SK-N-SH (cell line): ENCODE measurements at regions not wholly inside any gene's neighbourhood (a gene's known extent, or its start where the extent isn't known, plus 50 kb on each side); places are given as distances from the start of the nearest gene placed in this dataset.

ENCODE experiments used
- CTCF ChIA-PET: fragments of 300-600, 350-600 bp; formaldehyde crosslinking; extraction: SDS; loops from one replicate; lab custom pipeline; 2021; lab: Yijun Ruan, JAX
- POLR2A ChIA-PET: fragments of 350-600 bp; sonication (Branson Sonifier 250); formaldehyde crosslinking; extraction: SDS; loops from one replicate; lab custom pipeline; 2020; ENCODE audit warnings: antibody characterized with exemption, inconsistent platforms; lab: Yijun Ruan, JAX
- DNase-seq: peaks from one replicate; pipeline ENCODE4 v3.0.0; 2012
- H2AFZ ChIP-seq: fragments of 200-600 bp; sonication (generic); 2 replicates; pipeline ENCODE4 v1.8.1; 2016; ENCODE audit warnings: antibody characterized with exemption, mild to moderate bottlenecking, low read depth
- H3F3A ChIP-seq: fragments of 200-600 bp; sonication (generic); replicated peaks from 2 replicates; pipeline ENCODE3; 2016; ENCODE audit warnings: antibody characterized with exemption, mild to moderate bottlenecking; ENCODE audit not compliant: insufficient read depth
- H3K27ac ChIP-seq, 2 experiments: fragments of 200-500 bp in 1 of 2; fragments of 200-600 bp in 1 of 2; sonication (Bioruptor generic) in 1 of 2; sonication (generic), shearing (Covaris generic) in 1 of 2; 2 replicates each; pipeline versions ENCODE4 v1.5.1 to v1.6.1; 2014 to 2016; ENCODE audit warnings: low read depth in 2 of 2, inconsistent platforms in 1 of 2, low read length in 1 of 2, mild to moderate bottlenecking in 1 of 2, mixed read lengths in 1 of 2
- H3K27me3 ChIP-seq: fragments of 200-600 bp; sonication (generic), shearing (Covaris generic); 2 replicates; pipeline ENCODE4 v1.6.1; 2016; ENCODE audit warnings: mixed run types; ENCODE audit not compliant: insufficient read depth
- H3K36me3 ChIP-seq, 2 experiments: fragments of 200-500 bp in 1 of 2; fragments of 200-600 bp in 1 of 2; sonication (Bioruptor generic) in 1 of 2; sonication (generic) in 1 of 2; replicated peaks in 1 of 2; 2 replicates each; pipeline versions ENCODE3 to v1.5.1; 2014 to 2016; ENCODE audit warnings: low read length in 1 of 2, mild to moderate bottlenecking in 1 of 2; ENCODE audit not compliant: insufficient read depth in 2 of 2, control insufficient read depth in 1 of 2
- H3K4me1 ChIP-seq, 2 experiments: fragments of 200-500 bp in 1 of 2; fragments of 200-600 bp in 1 of 2; sonication (Bioruptor generic) in 1 of 2; sonication (generic), shearing (Covaris generic) in 1 of 2; 2 replicates each; pipeline versions ENCODE4 v1.5.1 to v1.6.1; 2014 to 2016; ENCODE audit warnings: low read depth in 1 of 2, low read length in 1 of 2, mixed run types in 1 of 2; ENCODE audit not compliant: insufficient read depth in 2 of 2, control insufficient read depth in 1 of 2
- H3K4me2 ChIP-seq: fragments of 200-600 bp; sonication (generic), shearing (Covaris generic); 2 replicates; pipeline ENCODE4 v1.6.1; 2017; ENCODE audit warnings: mixed run types
- H3K4me3 ChIP-seq, 2 experiments: fragments of 200-500 bp in 1 of 2; fragments of 200-600 bp in 1 of 2; sonication (Bioruptor generic) in 1 of 2; sonication (generic), shearing (Covaris generic) in 1 of 2; 2 replicates each; pipeline versions ENCODE4 v1.5.1 to v1.8.1; 2014 to 2016; ENCODE audit warnings: low read depth in 2 of 2, inconsistent platforms in 1 of 2, low read length in 1 of 2, mild to moderate bottlenecking in 1 of 2, mixed read lengths in 1 of 2, moderate library complexity in 1 of 2
- H3K79me2 ChIP-seq: fragments of 200-600 bp; sonication (generic); 2 replicates; pipeline ENCODE4 v1.8.1; 2017; ENCODE audit warnings: mild to moderate bottlenecking; ENCODE audit not compliant: insufficient read depth
- H3K9ac ChIP-seq: fragments of 200-600 bp; sonication (generic); 2 replicates; pipeline ENCODE4 v1.6.1; 2017; ENCODE audit warnings: mixed run types
- H3K9me2 ChIP-seq: fragments of 200-600 bp; sonication (generic); 2 replicates; pipeline ENCODE4 v1.6.1; 2017; ENCODE audit warnings: mixed run types
- H3K9me3 ChIP-seq: fragments of 200-600 bp; sonication (generic); 2 replicates; pipeline ENCODE4 v1.6.1; 2017; ENCODE audit warnings: mixed run types, mild to moderate bottlenecking, moderate library complexity
- H4K20me1 ChIP-seq: fragments of 200-600 bp; sonication (generic); 2 replicates; pipeline ENCODE4 v1.6.1; 2017; ENCODE audit warnings: mild to moderate bottlenecking, mixed run types; ENCODE audit not compliant: insufficient read depth
- ELF1 ChIP-seq: IDR thresholded peaks from 2 replicates; pipeline ENCODE4 v1.4.0; 2012
- EZH2phosphoT487 ChIP-seq: fragments of 200-600 bp; sonication (generic); IDR thresholded peaks from 2 replicates; pipeline ENCODE4 v1.6.1; 2017; ENCODE audit warnings: low read depth, mixed run types, mild to moderate bottlenecking, antibody characterized with exemption, moderate library complexity, borderline replicate concordance
- IRF3 ChIP-seq: fragments of 150-350 bp; IDR thresholded peaks from 2 replicates; pipeline ENCODE4 v1.6.1; 2016; ENCODE audit warnings: mild to moderate bottlenecking, low read depth, low read length
- ZBTB33 ChIP-seq: IDR thresholded peaks from 2 replicates; pipeline ENCODE4 v1.4.0; 2012; ENCODE audit warnings: low read depth, borderline replicate concordance
- WGBS: methylation state at CpG from one replicate; pipeline ENCODE4 v1.1.6; 2017; ENCODE audit warnings: low lambda C conversion rate; 5-methylcytosine and 5-hydroxymethylcytosine counted together
- TF ChIP-seq, protein P1 (sequence below): IDR thresholded peaks from 2 replicates; pipeline ENCODE4 v1.6.1; 2012; ENCODE audit warnings: mild to moderate bottlenecking, low read depth, low read length, moderate library complexity

- H3K4me2 ChIP-seq: no peak overlapping the region
- H3K4me1 ChIP-seq: no peaks in the 10 kb centered on the region
- no peaks in the 10 kb centered on the region for H3K9me2 ChIP-seq
- H3F3A ChIP-seq: no peaks in the 10 kb centered on the region
- no peaks in the 10 kb centered on the region for H3K9me3 ChIP-seq
- no peak overlapping the region for H3K9ac ChIP-seq
- no peak overlapping the region for H2AFZ ChIP-seq
- H3K27me3 ChIP-seq: no peaks in the 10 kb centered on the region
- no peak overlapping the region for H3K27ac ChIP-seq
- no peak for DNase-seq
- POLR2A ChIA-PET: no interaction called here
- H3K36me3 ChIP-seq: no peaks in the 10 kb centered on the region
- no peaks in the 10 kb centered on the region for H3K79me2 ChIP-seq
- TF ChIP-seq ZBTB33 (no peak), ELF1 (no peak)
- CTCF ChIA-PET: no interaction called here
- no peaks in the 10 kb centered on the region for H4K20me1 ChIP-seq
- 2% methylated on average over 1 of the region's 1 CpG for WGBS
- H3K4me3 ChIP-seq: no peak overlapping the region
Measured at GRCh38 chr4:132387060-132387459, 762.0 kb upstream of the PCDH10 start.

GRCh38 chr4:132395561-132395960 lies 753.5 kb upstream of the PCDH10 start:
- H3K27ac ChIP-seq: no peak overlapping the region
- H3K4me2 ChIP-seq: no peak overlapping the region
- no peaks in the 10 kb centered on the region for H3K4me1 ChIP-seq
- H2AFZ ChIP-seq: no peak overlapping the region
- no peak overlapping the region for H3K9ac ChIP-seq
- no peaks in the 10 kb centered on the region for H3K27me3 ChIP-seq
- ChIA-PET POLR2A (no interaction called here), CTCF (no interaction called here)
- no peaks in the 10 kb centered on the region; the same call in 1 of the 2 replicates for H3K9me2 ChIP-seq
- no peaks in the 10 kb centered on the region for H3K9me3 ChIP-seq
- WGBS: 2% methylated on average over 1 of the region's 1 CpG
- no peaks in the 10 kb centered on the region for H4K20me1 ChIP-seq
- no peaks in the 10 kb centered on the region for H3K36me3 ChIP-seq
- TF ChIP-seq IRF3 (no peak), EZH2phosphoT487 (no peak)
- TF ChIP-seq, protein P1, sequence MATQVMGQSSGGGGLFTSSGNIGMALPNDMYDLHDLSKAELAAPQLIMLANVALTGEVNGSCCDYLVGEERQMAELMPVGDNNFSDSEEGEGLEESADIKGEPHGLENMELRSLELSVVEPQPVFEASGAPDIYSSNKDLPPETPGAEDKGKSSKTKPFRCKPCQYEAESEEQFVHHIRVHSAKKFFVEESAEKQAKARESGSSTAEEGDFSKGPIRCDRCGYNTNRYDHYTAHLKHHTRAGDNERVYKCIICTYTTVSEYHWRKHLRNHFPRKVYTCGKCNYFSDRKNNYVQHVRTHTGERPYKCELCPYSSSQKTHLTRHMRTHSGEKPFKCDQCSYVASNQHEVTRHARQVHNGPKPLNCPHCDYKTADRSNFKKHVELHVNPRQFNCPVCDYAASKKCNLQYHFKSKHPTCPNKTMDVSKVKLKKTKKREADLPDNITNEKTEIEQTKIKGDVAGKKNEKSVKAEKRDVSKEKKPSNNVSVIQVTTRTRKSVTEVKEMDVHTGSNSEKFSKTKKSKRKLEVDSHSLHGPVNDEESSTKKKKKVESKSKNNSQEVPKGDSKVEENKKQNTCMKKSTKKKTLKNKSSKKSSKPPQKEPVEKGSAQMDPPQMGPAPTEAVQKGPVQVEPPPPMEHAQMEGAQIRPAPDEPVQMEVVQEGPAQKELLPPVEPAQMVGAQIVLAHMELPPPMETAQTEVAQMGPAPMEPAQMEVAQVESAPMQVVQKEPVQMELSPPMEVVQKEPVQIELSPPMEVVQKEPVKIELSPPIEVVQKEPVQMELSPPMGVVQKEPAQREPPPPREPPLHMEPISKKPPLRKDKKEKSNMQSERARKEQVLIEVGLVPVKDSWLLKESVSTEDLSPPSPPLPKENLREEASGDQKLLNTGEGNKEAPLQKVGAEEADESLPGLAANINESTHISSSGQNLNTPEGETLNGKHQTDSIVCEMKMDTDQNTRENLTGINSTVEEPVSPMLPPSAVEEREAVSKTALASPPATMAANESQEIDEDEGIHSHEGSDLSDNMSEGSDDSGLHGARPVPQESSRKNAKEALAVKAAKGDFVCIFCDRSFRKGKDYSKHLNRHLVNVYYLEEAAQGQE: no peak
- no peaks in the 10 kb centered on the region for H3K79me2 ChIP-seq
- H3K4me3 ChIP-seq: no peak overlapping the region
- no peaks in the 10 kb centered on the region for H3F3A ChIP-seq
- DNase-seq: no peak
